Stimulated activated effector memory CD8-positive, alpha-beta T cell treated with anti-CD3 and anti-CD28 coated beads, Interleukin-12 subunit alpha, Interleukin-12 subunit beta, amount 100 ng/mL, for 72 hours (primary cell): ENCODE measurements at regions not wholly inside any gene's neighbourhood (a gene's known extent, or its start where the extent isn't known, plus 50 kb on each side); places are given as distances from the start of the nearest gene placed in this dataset.
A peak's percentile ranks its signal among the peaks of the same experiment; 100 is the strongest.

ENCODE experiments used
- ATAC-seq: fragments of 150-1000 bp; cut with Tn5 transposase; 2 replicates; pipeline ENCODE4 v1.10.0; 2021
- DNase-seq, 2 donors: peaks; one replicate each; pipeline ENCODE4 v3.0.0; 2021 to 2022; ENCODE audit warnings: low spot score in 2 of 2
- H3K27ac Mint-ChIP-seq: one replicate; pipeline ENCODE4 v1.8.0; 2022; ENCODE audit warnings: mild to moderate bottlenecking, mixed read lengths
- H3K36me3 Mint-ChIP-seq: one replicate; pipeline ENCODE4 v1.8.0; 2022; ENCODE audit warnings: mild to moderate bottlenecking, mixed read lengths
- H3K4me1 Mint-ChIP-seq: one replicate; pipeline ENCODE4 v1.8.0; 2022; ENCODE audit warnings: mixed read lengths
- H3K4me3 Mint-ChIP-seq: one replicate; pipeline ENCODE4 v1.8.0; 2022; ENCODE audit warnings: mild to moderate bottlenecking, mixed read lengths
- H3K9me3 Mint-ChIP-seq: one replicate; pipeline ENCODE4 v1.8.0; 2022; ENCODE audit warnings: mixed read lengths

DNA sequence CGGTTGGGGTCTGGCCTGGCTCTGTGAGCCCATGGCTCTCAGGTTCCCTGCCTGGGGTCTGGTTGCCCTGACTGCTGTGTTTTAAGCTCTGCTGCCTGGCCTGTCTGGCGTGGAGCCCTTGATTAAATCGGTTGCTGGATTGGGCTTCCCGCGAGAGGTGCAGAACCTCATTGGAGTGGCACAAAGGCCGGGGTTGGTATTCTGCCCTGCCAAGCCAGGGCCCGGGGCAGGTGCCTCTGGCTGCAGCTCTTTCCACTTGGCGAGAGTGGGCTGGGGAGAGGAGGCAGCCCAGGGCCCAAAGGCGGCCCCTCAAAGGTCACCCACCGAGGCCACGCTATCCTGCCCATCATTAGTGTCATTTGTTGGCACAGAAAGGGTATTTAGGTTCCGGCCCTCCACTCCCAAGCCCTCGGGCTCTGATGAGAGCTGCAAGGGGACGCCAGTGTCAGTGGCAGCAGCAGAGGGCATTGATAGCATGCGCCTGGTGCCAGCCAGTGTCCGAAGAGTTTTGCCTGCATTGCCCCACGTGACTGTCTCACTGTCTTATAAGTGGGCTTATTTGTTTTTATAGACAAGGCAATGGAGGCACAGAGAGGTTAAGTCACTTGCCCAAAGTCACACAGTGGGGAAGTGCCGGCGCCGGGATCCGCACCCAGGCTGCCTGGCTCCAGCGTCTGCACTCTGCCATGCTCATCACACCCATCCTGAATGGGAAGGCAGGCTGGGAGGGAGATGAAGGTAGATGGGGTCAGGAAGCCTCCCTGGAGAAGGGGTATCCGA is 68.0 kb upstream of the CIBAR2 start:
- Mint-ChIP-seq H3K4me1 (no peaks in the 10 kb centered on the region), H3K27ac (no peak overlapping the region), H3K36me3 (no peaks in the 10 kb centered on the region), H3K4me3 (no peak overlapping the region), H3K9me3 (peaks cover 7% of the 10 kb centered on the region)
- ATAC-seq: no peak
- no peak for DNase-seq

DNA sequence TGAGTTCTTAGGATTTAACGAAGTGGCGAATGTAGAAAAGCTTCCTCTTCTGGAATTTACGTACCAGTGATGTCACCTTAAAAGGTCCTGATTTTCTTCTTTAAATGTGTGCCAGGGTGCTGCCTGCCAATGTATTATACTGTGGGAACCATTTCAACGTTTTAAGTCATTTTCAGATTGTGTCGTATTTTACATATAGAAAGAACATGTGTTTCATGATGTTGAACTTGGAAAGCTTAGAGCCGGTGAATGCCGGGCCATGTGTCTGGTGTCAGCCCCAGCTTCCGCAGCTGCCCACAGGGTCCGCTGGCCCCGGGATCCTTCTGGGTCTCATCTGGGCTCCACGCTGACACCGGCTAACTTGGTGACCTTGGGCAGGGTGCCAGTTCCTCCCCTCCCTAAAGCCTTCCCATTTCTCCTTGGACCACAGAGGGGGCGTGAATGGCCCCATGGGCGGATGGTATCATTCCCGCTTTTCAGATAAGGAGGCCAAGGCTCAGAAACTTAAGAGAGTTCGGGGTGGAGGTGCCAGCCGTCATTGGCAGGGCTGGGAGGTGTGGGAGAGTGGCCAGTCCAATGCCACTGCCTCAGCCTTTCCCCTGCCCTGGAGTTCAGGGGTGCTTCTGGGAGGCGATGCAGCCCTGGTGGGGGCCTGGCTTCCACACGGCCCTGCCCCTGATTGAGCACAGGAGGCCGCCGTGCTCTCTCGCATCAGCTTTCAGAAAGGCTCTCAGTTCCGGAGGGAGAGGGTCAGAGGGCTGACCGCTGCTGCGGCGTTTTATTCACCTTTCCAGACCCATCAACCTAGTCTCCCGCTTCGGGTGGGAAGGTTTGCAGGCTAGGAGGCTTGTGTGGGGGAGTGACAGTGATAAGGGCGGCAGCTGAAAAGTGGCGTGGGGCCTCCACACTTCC is 68.8 kb upstream of the CIBAR2 start:
- Mint-ChIP-seq H3K9me3 (peaks cover 7% of the 10 kb centered on the region), H3K27ac (no peak overlapping the region), H3K36me3 (no peaks in the 10 kb centered on the region), H3K4me3 (no peak overlapping the region), H3K4me1 (no peaks in the 10 kb centered on the region)
- ATAC-seq: no peak
- no peak for DNase-seq

DNA sequence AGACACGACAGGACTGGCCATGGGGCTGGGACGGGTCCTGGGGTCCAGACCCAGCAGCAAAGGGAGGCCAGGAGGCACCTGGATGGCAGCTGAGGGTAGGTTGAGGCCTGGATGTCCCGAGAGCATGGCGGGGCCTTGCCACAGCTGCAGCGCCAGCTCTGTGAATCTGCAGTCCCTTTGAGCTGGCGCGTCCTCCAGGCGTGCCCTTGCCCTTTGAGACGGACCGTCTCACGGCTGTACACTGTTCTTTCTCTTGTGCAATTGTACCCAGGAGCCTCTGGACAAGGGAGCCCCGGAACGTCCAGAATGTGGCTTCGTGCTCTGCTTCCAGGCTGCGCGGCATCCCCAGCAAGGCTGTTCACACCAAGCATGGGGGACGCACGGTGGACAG is 69.5 kb upstream of the CIBAR2 start:
- ATAC-seq (no peak), DNase-seq (no peak)
- Mint-ChIP-seq H3K4me1 (no peaks in the 10 kb centered on the region), H3K4me3 (no peak overlapping the region), H3K27ac (no peak overlapping the region), H3K36me3 (no peaks in the 10 kb centered on the region), H3K9me3 (peaks cover 7% of the 10 kb centered on the region)

DNA sequence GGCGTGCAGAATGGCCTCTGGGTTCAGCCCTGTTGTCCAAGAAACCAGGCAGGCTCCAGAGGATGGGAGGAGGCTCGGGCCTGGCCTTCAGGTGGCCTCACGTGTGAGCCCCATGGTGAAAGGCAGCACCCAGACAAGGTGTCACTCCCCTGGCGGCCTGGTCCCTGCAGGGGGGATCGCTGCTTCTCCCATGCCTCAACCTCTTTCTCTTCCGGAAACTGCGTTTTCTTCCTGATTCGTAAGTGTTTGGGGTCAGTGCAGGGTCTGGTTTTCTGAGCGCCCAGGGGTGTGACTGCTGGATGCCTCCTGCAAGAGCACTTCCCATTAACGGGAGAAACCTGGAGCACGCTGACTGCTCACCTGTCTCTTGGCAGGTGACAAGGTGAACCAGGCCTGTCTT is 70.0 kb upstream of the CIBAR2 start:
- Mint-ChIP-seq H3K36me3 (no peaks in the 10 kb centered on the region), H3K4me3 (no peak overlapping the region), H3K4me1 (no peaks in the 10 kb centered on the region), H3K9me3 (peaks cover 7% of the 10 kb centered on the region), H3K27ac (no peak overlapping the region)
- ATAC-seq: no peak
- DNase-seq: no peak

DNA sequence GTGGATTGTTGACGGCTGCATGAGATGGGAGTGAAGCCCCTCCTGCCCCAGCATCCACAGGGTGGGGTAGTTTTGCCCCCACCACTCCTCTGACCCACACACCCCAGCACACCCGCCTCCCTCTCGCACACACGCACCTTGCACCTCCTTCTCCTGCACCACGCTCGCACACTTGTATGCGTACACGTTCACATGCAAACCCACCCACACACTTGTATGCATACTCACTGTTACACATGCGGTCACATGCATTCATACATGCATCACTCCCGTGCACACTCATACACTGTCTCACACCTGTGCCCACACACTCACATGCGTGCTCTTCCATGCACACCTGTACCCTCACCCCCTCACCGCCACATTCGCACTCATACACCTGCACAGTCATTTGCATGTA is 70.5 kb upstream of the CIBAR2 start:
- DNase-seq (no peak), ATAC-seq (no peak)
- Mint-ChIP-seq H3K4me3 (no peak overlapping the region), H3K9me3 (peaks cover 7% of the 10 kb centered on the region), H3K36me3 (no peaks in the 10 kb centered on the region), H3K27ac (no peak overlapping the region), H3K4me1 (no peaks in the 10 kb centered on the region)

DNA sequence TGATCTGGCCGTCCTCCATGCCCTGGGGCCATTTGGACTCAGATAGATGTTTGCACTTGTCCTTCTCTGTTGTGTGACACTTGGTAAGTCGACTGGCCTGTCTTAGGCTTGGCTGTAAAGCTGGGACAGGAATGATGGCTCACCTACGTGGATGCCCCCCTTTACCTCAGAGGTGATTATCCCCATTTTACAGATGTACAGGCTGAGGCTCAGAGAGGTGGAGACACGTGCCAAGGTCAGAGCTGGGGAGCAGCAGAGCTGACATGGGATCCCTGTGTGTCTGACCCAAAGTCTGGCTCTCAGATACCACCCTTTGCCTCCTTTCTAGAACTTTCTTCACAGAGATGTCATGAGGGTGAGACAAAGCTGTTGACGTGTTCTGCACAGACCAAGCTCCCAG is 71.3 kb upstream of the CIBAR2 start:
- Mint-ChIP-seq H3K4me3 (no peak overlapping the region), H3K9me3 (peaks cover 7% of the 10 kb centered on the region), H3K36me3 (no peaks in the 10 kb centered on the region), H3K4me1 (no peaks in the 10 kb centered on the region), H3K27ac (no peak overlapping the region)
- ATAC-seq (no peak), DNase-seq (no peak)

DNA sequence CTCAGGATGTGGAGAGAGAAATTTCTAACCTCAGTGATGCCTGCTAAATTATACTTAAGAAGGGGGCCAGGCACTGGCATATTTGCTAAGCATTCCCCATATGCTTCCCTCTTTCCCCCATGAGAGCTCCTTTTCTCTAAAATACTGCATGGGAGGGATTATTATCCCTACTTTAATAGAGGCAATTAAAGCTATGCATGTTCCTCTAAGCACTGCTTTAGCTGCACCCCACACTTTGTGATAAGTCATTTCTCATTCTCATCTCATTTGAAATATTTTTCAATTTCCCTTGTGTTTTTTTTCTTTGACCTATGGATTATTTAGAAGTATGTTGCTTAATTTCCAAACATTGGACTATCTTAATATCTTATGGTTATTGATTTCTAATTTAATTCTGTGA is 72.1 kb upstream of the CIBAR2 start:
- H3K9me3 Mint-ChIP-seq: peaks cover 11% of the 10 kb centered on the region
- DNase-seq: no peak
- H3K4me1 Mint-ChIP-seq: no peaks in the 10 kb centered on the region
- H3K36me3 Mint-ChIP-seq: no peaks in the 10 kb centered on the region
- no peak for ATAC-seq
- H3K27ac Mint-ChIP-seq: no peak overlapping the region
- H3K4me3 Mint-ChIP-seq: no peak overlapping the region

DNA sequence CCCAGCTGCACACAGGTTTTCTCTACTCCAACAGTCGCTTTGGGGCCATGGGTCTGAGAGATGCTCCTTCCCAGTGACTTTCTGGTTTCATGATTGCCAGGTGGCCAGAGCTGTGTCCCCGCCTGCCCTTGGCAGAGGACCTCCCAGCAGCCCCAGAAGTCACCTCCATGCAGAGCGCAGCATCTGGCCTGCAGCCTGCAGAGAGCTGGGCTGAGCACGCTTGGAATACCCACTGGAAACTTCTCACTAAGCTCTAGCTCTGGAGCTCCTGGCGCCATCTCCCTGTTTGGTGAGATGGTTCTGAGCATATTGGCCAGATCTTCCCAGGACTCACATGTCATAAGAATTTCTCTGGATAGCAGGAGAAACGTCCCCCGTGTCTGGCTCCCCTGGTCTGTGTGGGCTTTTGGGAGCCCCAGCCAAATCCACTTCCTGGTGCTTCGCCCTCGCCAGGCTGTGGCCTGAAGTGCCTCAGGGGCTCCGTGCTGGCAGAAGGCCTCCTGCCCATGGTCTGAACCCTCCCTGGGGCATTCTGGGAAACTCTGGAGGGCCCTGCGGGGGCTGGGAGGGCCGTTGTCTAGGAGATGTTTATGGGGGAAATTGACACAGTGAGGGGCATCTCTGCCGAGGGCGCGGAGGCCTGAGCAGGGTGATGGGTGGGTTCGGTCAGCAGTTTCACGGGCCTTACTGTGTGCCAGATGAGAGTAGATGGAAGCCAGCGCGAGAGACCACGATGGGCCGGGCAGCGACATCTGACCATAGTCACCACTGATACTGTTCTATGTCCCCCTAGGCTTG is 73.2 kb upstream of the CIBAR2 start:
- Mint-ChIP-seq H3K9me3 (peaks cover 13% of the 10 kb centered on the region), H3K4me1 (no peaks in the 10 kb centered on the region), H3K4me3 (no peak overlapping the region), H3K27ac (no peak overlapping the region), H3K36me3 (no peaks in the 10 kb centered on the region)
- no peak for DNase-seq
- no peak for ATAC-seq

DNA sequence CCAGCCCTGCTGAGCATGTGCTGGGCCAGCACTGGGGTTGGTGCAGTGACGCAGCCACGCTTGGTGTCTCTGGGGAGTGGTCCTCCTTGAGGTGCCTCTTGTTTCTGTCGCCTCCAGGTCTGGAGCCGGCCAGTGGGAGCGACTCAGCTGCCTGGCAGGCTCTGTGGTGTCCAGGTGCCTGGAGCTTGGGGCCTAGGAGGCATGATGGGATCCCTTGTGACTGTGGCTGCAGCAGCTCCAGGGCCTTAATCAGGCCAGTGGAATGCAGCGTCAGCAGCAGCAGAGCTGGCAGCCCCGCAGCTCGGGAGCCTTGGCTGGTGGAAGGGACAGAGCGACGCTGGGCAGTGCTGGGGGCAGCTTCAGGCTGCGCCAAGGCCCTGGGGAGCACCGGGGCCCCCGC is 74.7 kb upstream of the CIBAR2 start:
- Mint-ChIP-seq H3K36me3 (no peaks in the 10 kb centered on the region), H3K27ac (no peak overlapping the region), H3K4me1 (no peaks in the 10 kb centered on the region), H3K4me3 (no peak overlapping the region), H3K9me3 (peaks cover 13% of the 10 kb centered on the region)
- no peak for ATAC-seq
- DNase-seq: no peak

DNA sequence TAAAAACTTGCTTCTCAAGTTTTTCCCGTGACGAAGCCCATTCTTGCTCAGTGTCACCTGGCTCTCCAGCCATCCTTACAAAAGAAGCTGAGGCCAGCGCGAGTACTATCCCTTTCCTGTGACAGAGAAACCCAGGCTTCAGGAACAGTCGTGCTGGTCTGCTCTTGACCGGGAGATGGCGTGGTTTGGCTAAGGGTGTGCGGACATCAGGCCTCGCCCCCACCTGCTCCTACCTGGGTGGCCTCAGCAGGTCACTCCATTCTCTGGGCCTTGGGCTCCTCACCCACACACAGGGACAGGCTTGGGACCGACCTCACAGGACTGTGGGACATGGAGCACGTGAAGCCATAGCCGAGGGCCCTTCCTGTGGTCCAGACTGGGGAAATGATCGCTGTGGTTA is 75.2 kb upstream of the CIBAR2 start:
- no peaks in the 10 kb centered on the region for H3K4me1 Mint-ChIP-seq
- peaks cover 13% of the 10 kb centered on the region for H3K9me3 Mint-ChIP-seq
- ATAC-seq (no peak), DNase-seq (no peak)
- no peaks in the 10 kb centered on the region for H3K36me3 Mint-ChIP-seq
- H3K27ac Mint-ChIP-seq: no peak overlapping the region
- no peak overlapping the region for H3K4me3 Mint-ChIP-seq

DNA sequence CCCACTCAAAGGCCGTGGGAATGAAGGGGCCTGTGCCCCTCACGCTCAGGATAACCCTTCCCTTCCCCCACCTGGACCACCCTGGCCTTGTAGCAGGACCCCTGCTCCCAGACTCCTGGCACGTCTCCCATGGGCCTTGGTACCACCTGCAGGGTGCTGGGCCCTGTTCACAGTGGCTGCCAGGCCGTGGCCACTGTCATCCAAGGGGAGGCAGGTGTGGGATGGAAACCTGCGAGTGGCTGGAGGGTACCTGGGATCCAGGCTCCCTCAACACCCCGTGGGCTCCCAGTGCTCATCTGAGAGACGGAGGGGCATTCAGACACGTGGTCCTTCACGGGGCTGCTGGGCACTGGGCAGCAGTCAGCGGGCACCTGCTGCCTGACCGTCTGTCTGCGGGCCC is 75.6 kb upstream of the CIBAR2 start:
- no peaks in the 10 kb centered on the region for H3K4me1 Mint-ChIP-seq
- no peak overlapping the region for H3K4me3 Mint-ChIP-seq
- H3K9me3 Mint-ChIP-seq: peaks cover 13% of the 10 kb centered on the region
- ATAC-seq (peak; percentile 18), DNase-seq (no peak)
- no peaks in the 10 kb centered on the region for H3K36me3 Mint-ChIP-seq
- H3K27ac Mint-ChIP-seq: no peak overlapping the region

DNA sequence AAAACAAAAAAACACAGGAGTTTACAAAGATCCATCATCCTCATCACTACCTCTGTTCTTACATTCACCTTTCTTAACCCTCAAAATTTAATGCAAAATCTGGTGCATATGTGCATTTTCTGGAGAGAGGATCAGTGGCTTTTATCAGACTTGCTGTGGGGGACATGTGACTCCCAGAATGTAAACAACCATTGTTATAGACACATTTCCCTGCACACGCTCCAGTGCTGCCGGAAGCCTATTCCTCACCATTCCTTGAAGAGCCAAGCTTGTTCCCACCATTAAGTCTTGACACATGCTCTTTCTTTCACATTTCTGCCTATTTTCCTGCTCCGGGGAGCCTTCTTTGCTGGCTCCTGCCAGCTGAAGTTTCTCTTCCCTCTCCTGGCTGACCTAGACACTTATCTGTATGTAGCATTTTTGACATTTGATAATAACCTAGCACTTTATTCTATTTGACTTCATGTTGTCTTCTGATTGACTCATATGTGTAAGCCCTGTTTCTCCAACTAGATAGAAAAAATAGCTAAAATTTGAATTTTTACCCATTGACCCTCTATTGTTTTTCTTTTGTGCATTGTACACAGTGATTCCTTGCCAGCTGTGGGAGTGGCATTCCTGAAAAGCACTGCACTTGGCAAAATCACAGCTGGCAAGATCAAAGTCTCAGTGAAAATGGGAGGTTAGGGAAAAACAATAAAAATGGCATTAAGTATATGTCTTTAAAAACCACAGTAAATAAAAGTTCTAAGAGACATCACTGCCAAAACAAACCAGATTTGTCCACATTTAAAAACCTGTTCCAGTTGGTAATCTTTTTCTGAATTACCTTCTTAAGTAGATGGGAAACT is 76.8 kb upstream of the CIBAR2 start:
- no peaks in the 10 kb centered on the region for H3K36me3 Mint-ChIP-seq
- ATAC-seq: no peak
- no peak for DNase-seq
- H3K4me3 Mint-ChIP-seq: no peak overlapping the region
- H3K27ac Mint-ChIP-seq: no peak overlapping the region
- peaks cover 13% of the 10 kb centered on the region for H3K9me3 Mint-ChIP-seq
- H3K4me1 Mint-ChIP-seq: no peaks in the 10 kb centered on the region

DNA sequence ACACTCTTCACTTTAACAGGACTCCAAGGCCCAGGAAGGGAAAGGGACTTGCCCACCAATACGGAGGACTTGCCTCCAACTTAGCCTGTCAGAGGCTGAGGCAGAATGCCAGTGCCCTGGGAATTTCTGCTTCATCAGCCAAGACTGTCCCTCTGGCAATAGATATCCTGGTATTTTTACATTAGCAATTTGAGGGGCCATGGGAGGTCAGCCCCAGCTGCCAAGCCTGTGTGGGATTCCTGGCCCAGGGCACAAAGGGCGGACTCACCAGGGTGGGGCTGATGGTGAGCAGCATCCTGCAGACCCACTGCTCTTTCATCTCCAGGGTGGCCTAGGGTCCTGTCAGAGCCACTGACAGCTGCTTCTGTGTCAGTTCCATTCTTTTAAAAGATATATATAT is 78.3 kb upstream of the CIBAR2 start:
- H3K4me3 Mint-ChIP-seq: no peak overlapping the region

DNA sequence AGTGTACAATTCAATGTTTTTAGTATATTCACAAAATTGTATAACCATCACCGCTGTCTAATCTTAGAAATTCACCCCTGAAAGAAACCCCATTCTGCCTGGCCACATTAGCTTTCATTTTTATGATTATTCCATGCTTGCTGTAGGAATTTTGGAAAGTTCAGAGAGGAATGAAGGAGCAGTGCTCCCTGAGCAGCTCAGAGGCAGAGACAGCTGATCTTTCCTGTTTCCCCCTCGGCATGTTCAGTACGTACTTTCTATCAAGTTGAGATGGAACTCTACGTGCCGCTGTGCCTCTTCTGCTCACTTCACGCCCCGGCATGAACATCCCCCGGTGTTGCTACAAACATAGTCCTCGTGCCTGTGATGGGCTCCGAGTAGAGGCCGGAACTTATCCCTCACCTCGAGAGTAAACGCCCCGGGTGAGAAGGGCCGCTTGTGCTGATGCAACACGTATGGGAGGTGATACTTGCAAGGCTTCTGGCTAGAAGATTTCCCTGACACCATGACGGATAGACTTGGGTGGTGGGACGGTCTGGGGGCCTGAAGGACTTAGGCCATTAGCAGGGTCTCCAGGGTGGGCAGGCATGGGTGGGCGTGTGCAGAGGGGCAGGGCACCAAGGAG is 79.2 kb upstream of the CIBAR2 start:
- no peaks in the 10 kb centered on the region for H3K36me3 Mint-ChIP-seq
- no peak overlapping the region for H3K4me3 Mint-ChIP-seq
- ATAC-seq (no peak), DNase-seq (no peak)
- H3K4me1 Mint-ChIP-seq: no peaks in the 10 kb centered on the region
- no peak overlapping the region for H3K27ac Mint-ChIP-seq
- peaks cover 6% of the 10 kb centered on the region for H3K9me3 Mint-ChIP-seq

More for the DNA sequence above, 78.3 kb upstream of the CIBAR2 start:
- DNase-seq (no peak), ATAC-seq (no peak)
- Mint-ChIP-seq H3K4me1 (no peaks in the 10 kb centered on the region), H3K9me3 (peaks cover 6% of the 10 kb centered on the region), H3K27ac (no peak overlapping the region), H3K36me3 (no peaks in the 10 kb centered on the region)
